ENCODE measurements at regions not wholly inside any gene's neighbourhood (a gene's known extent, or its start where the extent isn't known, plus 50 kb on each side); places are given as distances from the start of the nearest gene placed in this dataset.

DNA sequence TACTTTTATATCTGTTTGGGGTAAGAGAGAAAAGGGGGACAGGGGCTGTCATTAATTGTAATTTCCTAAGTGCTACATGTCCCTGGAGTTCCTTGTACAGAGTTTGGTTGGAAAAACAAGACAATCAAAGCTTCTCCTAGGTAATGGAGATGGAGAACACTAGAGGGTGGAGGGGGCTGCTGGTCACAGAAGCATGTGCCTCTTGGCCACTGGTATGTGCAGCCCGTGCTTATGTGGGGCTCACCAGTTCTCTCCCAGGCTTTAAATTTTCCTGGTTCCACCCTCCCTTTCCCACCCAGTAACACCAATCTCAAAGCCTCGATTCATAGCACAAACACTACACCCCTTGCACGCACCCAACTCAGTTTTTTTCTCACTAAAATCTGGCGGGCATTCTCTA, 165.6 kb downstream of the SAMD5 start:
- TF ChIP-seq, protein P1, sequence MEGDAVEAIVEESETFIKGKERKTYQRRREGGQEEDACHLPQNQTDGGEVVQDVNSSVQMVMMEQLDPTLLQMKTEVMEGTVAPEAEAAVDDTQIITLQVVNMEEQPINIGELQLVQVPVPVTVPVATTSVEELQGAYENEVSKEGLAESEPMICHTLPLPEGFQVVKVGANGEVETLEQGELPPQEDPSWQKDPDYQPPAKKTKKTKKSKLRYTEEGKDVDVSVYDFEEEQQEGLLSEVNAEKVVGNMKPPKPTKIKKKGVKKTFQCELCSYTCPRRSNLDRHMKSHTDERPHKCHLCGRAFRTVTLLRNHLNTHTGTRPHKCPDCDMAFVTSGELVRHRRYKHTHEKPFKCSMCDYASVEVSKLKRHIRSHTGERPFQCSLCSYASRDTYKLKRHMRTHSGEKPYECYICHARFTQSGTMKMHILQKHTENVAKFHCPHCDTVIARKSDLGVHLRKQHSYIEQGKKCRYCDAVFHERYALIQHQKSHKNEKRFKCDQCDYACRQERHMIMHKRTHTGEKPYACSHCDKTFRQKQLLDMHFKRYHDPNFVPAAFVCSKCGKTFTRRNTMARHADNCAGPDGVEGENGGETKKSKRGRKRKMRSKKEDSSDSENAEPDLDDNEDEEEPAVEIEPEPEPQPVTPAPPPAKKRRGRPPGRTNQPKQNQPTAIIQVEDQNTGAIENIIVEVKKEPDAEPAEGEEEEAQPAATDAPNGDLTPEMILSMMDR (IDR thresholded peaks at IDR 0.05; ENCODE audit: low read depth, low read length): no peak

DNA sequence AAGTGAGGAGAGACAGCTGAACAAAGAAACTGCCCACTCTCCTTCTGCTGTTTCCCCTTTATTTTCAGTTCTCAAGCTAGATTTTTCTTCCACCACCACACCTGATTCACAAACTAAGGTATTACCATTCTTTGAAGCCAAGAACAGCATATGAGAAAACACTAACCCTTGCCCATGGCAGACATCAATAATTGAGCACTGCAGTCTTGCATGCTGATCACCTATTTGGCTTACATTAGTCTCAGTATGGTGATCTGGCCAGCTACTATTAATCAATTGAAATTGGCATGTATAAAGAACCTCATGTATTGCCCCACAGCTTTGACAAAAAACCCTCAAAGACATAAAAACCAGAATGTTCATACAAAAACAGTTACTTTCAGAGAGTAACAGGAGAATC, 166.3 kb downstream of the SAMD5 start:
- no peak overlapping the region for H3K4me3 ChIP-seq (ENCODE audit: low read depth, low read length)
- TF ChIP-seq, protein P1 (IDR thresholded peaks at IDR 0.05; ENCODE audit: low read depth, low read length): no peak

More for the DNA sequence above, 165.6 kb downstream of the SAMD5 start:
- H3K4me3 ChIP-seq (ENCODE audit: low read depth, low read length): no peak overlapping the region

DNA sequence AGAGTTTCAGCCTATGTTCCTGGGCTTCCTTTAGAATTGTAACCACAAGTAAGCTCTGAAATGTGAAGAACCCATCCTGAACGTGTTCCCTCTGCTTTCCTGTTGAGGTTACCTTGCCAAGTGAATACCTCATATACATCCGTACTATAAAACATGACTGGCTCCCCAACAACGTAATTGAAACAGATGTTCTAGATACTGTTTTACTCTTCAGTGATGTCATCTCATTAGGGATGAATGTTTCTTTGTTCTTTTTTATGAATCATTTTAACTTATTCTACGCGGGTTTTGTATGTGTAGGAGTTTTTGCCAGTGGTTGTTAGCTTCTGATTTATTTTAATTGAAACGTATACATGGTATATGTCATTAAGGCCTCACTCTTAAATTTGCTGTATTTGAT, 166.8 kb downstream of the SAMD5 start:
- TF ChIP-seq, protein P1 (IDR thresholded peaks at IDR 0.05; ENCODE audit: low read depth, low read length): no peak
- H3K4me3 ChIP-seq (ENCODE audit: low read depth, low read length): no peak overlapping the region

DNA sequence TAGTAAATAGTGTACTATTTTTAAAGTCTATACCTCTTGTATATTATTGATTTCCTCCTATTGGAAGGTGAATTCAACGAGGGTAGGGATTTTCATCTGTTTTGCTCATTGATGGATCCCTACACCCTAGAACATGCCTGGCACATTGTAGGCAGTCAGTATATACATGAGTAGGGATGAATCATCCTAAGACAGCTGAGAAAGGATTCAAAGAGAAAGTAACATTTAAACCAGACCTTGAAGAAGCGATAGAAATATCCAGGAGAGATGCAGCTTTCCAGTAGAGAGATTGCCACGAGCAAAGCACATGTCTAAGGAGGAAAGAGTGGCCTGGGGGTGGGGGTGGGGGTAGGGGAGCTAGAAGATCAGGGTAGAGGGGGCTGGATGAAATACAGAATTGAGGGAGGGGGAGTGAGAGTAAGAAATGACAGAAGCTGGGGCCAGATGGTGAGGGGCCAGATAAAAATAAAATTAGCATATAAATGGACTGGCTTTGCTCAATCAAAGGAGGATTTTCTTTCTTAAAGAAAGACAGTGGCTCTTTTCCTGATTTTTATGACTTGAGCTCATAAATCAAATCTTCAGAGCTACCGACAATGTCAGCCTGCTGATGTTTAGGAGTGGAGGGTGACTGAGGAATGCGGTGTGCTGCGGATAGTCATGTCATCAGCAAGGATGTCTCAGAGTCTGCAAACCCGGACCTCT, 168.2 kb downstream of the SAMD5 start:
- H3K4me3 ChIP-seq (ENCODE audit: low read depth, low read length): no peak overlapping the region
- TF ChIP-seq, protein P1 (IDR thresholded peaks at IDR 0.05; ENCODE audit: low read depth, low read length): no peak

DNA sequence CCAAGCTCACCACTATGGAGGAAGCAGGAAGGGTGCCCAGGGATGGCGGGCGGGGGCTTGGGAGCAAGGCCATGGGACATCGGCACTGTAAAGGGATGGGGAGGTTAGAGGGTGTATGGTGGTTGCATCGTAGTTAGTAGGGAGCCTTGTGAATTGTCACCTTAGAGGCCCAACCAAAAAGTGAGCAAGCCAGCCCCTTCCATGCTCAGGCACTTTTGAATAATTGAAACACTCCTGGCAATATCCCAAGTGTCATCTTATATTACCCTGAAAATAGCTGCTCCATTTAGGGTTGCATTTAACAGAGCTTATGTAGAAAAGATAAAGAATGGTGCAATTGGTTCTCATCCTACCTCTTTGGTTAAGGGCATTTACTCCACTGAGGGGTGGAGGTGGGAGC, 169.2 kb downstream of the SAMD5 start:
- TF ChIP-seq, protein P1 (IDR thresholded peaks at IDR 0.05; ENCODE audit: low read depth, low read length): no peak

DNA sequence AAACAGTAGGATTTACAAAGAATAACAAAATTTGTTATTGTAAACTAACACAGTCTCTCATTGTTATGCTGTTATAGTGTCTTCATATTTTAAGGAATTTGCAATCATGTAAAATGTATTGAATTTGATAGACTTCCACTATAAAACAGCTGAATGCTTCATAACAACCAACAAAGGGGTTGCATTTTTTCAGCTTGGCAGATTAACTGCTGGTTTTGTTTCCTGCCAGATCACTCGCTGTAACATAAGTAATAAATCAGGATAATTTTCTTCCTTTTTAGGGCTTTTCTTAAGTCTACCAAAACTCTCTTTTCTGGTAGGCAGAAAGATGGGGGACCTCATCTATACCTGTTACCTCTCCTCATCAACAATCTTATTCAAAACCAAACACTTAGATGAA, 169.8 kb downstream of the SAMD5 start:
- H3K4me3 ChIP-seq (ENCODE audit: low read depth, low read length): no peak overlapping the region
- TF ChIP-seq, protein P1 (IDR thresholded peaks at IDR 0.05; ENCODE audit: low read depth, low read length): no peak

More for the DNA sequence above, 169.2 kb downstream of the SAMD5 start:
- H3K4me3 ChIP-seq (ENCODE audit: low read depth, low read length): no peak overlapping the region

DNA sequence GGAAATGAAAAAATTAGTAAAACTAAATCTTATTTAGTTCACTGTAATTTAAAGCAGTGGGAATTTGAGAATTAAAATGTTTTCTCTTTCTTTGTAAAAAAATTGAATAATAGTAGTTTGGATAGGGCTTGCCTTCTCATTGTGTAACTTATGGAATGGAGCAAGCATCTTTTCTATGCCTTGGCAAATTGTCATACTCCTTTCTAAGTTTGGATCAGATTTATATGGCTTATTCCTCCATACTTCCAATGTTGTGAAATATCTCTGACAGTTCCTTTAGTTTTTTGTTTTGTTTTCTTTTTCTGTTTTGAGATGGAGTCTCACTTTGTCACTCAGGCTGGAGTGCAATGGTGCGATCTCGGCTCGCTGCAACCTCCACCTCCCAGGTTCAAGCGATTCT, 176.4 kb downstream of the SAMD5 start:
- TF ChIP-seq, protein P1 (IDR thresholded peaks at IDR 0.05; ENCODE audit: low read depth, low read length): no peak

More for the DNA sequence above, 176.4 kb downstream of the SAMD5 start:
- H3K4me3 ChIP-seq (ENCODE audit: low read depth, low read length): no peak overlapping the region

Measured in WI38 (cell line).